ENCODE measurements at regions not wholly inside any gene's neighbourhood (a gene's known extent, or its start where the extent isn't known, plus 50 kb on each side); places are given as distances from the start of the nearest gene placed in this dataset.
A peak's percentile ranks its signal among the peaks of the same experiment; 100 is the strongest.

- Histone ChIP-seq H3K4me1 (ENCODE audit: control insufficient read depth, insufficient read depth, low read length) (peaks cover 7% of the 10 kb centered on the region), H3K9ac (ENCODE audit: low read length) (no peak overlapping the region), H3K4me3 (ENCODE audit: low read length) (no peak overlapping the region), H3K36me3 (ENCODE audit: control insufficient read depth, insufficient read depth, low read length, severe bottlenecking) (no peaks in the 10 kb centered on the region), H3K27me3 (replicated peaks; ENCODE audit: control insufficient read depth, insufficient read depth, low read length) (no peaks in the 10 kb centered on the region), H3K9me3 (ENCODE audit: control insufficient read depth, low read length) (no peaks in the 10 kb centered on the region)
- no peak for DNase-seq (ENCODE audit: low read depth)
Observed at GRCh38 chr1:234554218-234554697, 55.7 kb downstream of the IRF2BP2 start.

- Histone ChIP-seq H3K27me3 (replicated peaks; ENCODE audit: control insufficient read depth, insufficient read depth, low read length) (no peaks in the 10 kb centered on the region), H3K9me3 (ENCODE audit: control insufficient read depth, low read length) (no peaks in the 10 kb centered on the region), H3K9ac (ENCODE audit: low read length) (no peak overlapping the region), H3K36me3 (ENCODE audit: control insufficient read depth, insufficient read depth, low read length, severe bottlenecking) (no peaks in the 10 kb centered on the region), H3K4me1 (ENCODE audit: control insufficient read depth, insufficient read depth, low read length) (peaks cover 7% of the 10 kb centered on the region), H3K4me3 (ENCODE audit: low read length) (no peak overlapping the region)
- DNase-seq (ENCODE audit: low read depth): peak; percentile 66
Observed at GRCh38 chr1:234553240-234554188, 56.5 kb downstream of the IRF2BP2 start.

GRCh38 chr1:234551032-234551378 lies 59.0 kb downstream of the IRF2BP2 start:
- DNase-seq (ENCODE audit: low read depth): no peak
- H3K36me3 ChIP-seq (ENCODE audit: control insufficient read depth, insufficient read depth, low read length, severe bottlenecking): no peaks in the 10 kb centered on the region
- no peak overlapping the region for H3K4me3 ChIP-seq (ENCODE audit: low read length)
- no peaks in the 10 kb centered on the region for H3K27me3 ChIP-seq (replicated peaks; ENCODE audit: control insufficient read depth, insufficient read depth, low read length)
- H3K4me1 ChIP-seq (ENCODE audit: control insufficient read depth, insufficient read depth, low read length): peaks cover 7% of the 10 kb centered on the region
- H3K9ac ChIP-seq (ENCODE audit: low read length): no peak overlapping the region
- H3K9me3 ChIP-seq (ENCODE audit: control insufficient read depth, low read length): no peaks in the 10 kb centered on the region

- peaks cover 7% of the 10 kb centered on the region for H3K4me1 ChIP-seq (ENCODE audit: control insufficient read depth, insufficient read depth, low read length)
- H3K27me3 ChIP-seq (replicated peaks; ENCODE audit: control insufficient read depth, insufficient read depth, low read length): no peaks in the 10 kb centered on the region
- no peaks in the 10 kb centered on the region for H3K36me3 ChIP-seq (ENCODE audit: control insufficient read depth, insufficient read depth, low read length, severe bottlenecking)
- no peaks in the 10 kb centered on the region for H3K9me3 ChIP-seq (ENCODE audit: control insufficient read depth, low read length)
- no peak for DNase-seq (ENCODE audit: low read depth)
- no peak overlapping the region for H3K9ac ChIP-seq (ENCODE audit: low read length)
- no peak overlapping the region for H3K4me3 ChIP-seq (ENCODE audit: low read length)
Observed at GRCh38 chr1:234550341-234551031, 59.5 kb downstream of the IRF2BP2 start.

- Histone ChIP-seq H3K4me1 (ENCODE audit: control insufficient read depth, insufficient read depth, low read length) (peaks cover 10% of the 10 kb centered on the region), H3K36me3 (ENCODE audit: control insufficient read depth, insufficient read depth, low read length, severe bottlenecking) (no peaks in the 10 kb centered on the region), H3K9me3 (ENCODE audit: control insufficient read depth, low read length) (no peaks in the 10 kb centered on the region), H3K9ac (ENCODE audit: low read length) (no peak overlapping the region), H3K4me3 (ENCODE audit: low read length) (no peak overlapping the region), H3K27me3 (replicated peaks; ENCODE audit: control insufficient read depth, insufficient read depth, low read length) (no peaks in the 10 kb centered on the region)
- no peak for DNase-seq (ENCODE audit: low read depth)
Observed at GRCh38 chr1:234549447-234550021, 60.4 kb downstream of the IRF2BP2 start.

GRCh38 chr1:234546890-234547788 lies 62.8 kb downstream of the IRF2BP2 start:
- Histone ChIP-seq H3K9ac (ENCODE audit: low read length) (no peak overlapping the region), H3K36me3 (ENCODE audit: control insufficient read depth, insufficient read depth, low read length, severe bottlenecking) (no peaks in the 10 kb centered on the region), H3K9me3 (ENCODE audit: control insufficient read depth, low read length) (no peaks in the 10 kb centered on the region), H3K27me3 (replicated peaks; ENCODE audit: control insufficient read depth, insufficient read depth, low read length) (no peaks in the 10 kb centered on the region), H3K4me3 (ENCODE audit: low read length) (no peak overlapping the region), H3K4me1 (ENCODE audit: control insufficient read depth, insufficient read depth, low read length) (peaks cover 11% of the 10 kb centered on the region)
- no peak for DNase-seq (ENCODE audit: low read depth)

GRCh38 chr1:234546387-234546704 lies 63.6 kb downstream of the IRF2BP2 start:
- H3K9ac ChIP-seq (ENCODE audit: low read length): no peak overlapping the region
- H3K4me3 ChIP-seq (ENCODE audit: low read length): no peak overlapping the region
- H3K27me3 ChIP-seq (replicated peaks; ENCODE audit: control insufficient read depth, insufficient read depth, low read length): no peaks in the 10 kb centered on the region
- no peaks in the 10 kb centered on the region for H3K9me3 ChIP-seq (ENCODE audit: control insufficient read depth, low read length)
- no peaks in the 10 kb centered on the region for H3K36me3 ChIP-seq (ENCODE audit: control insufficient read depth, insufficient read depth, low read length, severe bottlenecking)
- H3K4me1 ChIP-seq (ENCODE audit: control insufficient read depth, insufficient read depth, low read length): peaks cover 11% of the 10 kb centered on the region
- no peak for DNase-seq (ENCODE audit: low read depth)

GRCh38 chr1:234545517-234546386 lies 64.2 kb downstream of the IRF2BP2 start:
- no peak overlapping the region for H3K9ac ChIP-seq (ENCODE audit: low read length)
- H3K9me3 ChIP-seq (ENCODE audit: control insufficient read depth, low read length): no peaks in the 10 kb centered on the region
- no peak overlapping the region for H3K4me3 ChIP-seq (ENCODE audit: low read length)
- DNase-seq (ENCODE audit: low read depth): no peak
- peaks cover 11% of the 10 kb centered on the region for H3K4me1 ChIP-seq (ENCODE audit: control insufficient read depth, insufficient read depth, low read length)
- H3K27me3 ChIP-seq (replicated peaks; ENCODE audit: control insufficient read depth, insufficient read depth, low read length): no peaks in the 10 kb centered on the region
- no peaks in the 10 kb centered on the region for H3K36me3 ChIP-seq (ENCODE audit: control insufficient read depth, insufficient read depth, low read length, severe bottlenecking)

GRCh38 chr1:234544087-234544579 lies 65.2 kb upstream of the TARBP1 start:
- no peaks in the 10 kb centered on the region for H3K36me3 ChIP-seq (ENCODE audit: control insufficient read depth, insufficient read depth, low read length, severe bottlenecking)
- peak; percentile 89 for DNase-seq (ENCODE audit: low read depth)
- no peaks in the 10 kb centered on the region for H3K27me3 ChIP-seq (replicated peaks; ENCODE audit: control insufficient read depth, insufficient read depth, low read length)
- no peaks in the 10 kb centered on the region for H3K9me3 ChIP-seq (ENCODE audit: control insufficient read depth, low read length)
- H3K4me1 ChIP-seq (ENCODE audit: control insufficient read depth, insufficient read depth, low read length): peaks cover 12% of the 10 kb centered on the region
- H3K4me3 ChIP-seq (ENCODE audit: low read length): no peak overlapping the region
- H3K9ac ChIP-seq (ENCODE audit: low read length): peak overlapping the region; percentile 35

- no peaks in the 10 kb centered on the region for H3K9me3 ChIP-seq (ENCODE audit: control insufficient read depth, low read length)
- H3K4me1 ChIP-seq (ENCODE audit: control insufficient read depth, insufficient read depth, low read length): peaks cover 18% of the 10 kb centered on the region
- no peak for DNase-seq (ENCODE audit: low read depth)
- no peak overlapping the region for H3K4me3 ChIP-seq (ENCODE audit: low read length)
- peak overlapping the region; percentile 35 for H3K9ac ChIP-seq (ENCODE audit: low read length)
- H3K27me3 ChIP-seq (replicated peaks; ENCODE audit: control insufficient read depth, insufficient read depth, low read length): no peaks in the 10 kb centered on the region
- no peaks in the 10 kb centered on the region for H3K36me3 ChIP-seq (ENCODE audit: control insufficient read depth, insufficient read depth, low read length, severe bottlenecking)
Observed at GRCh38 chr1:234543442-234544086, 64.6 kb upstream of the TARBP1 start.

Measured in adipocyte (in vitro differentiated cells).